Suprapubic skin (tissue), 4 donors: ENCODE measurements at regions not wholly inside any gene's neighbourhood (a gene's known extent, or its start where the extent isn't known, plus 50 kb on each side); places are given as distances from the start of the nearest gene placed in this dataset.

Experiments
- DNase-seq, 2 donors: peaks; one replicate each; pipeline ENCODE4 v3.0.0-alpha.2; 2019; ENCODE audit warnings: low spot score in 2 of 2
- H3K27ac ChIP-seq: fragments of 200-600 bp; sonication (generic); one replicate; pipeline ENCODE4 v1.5.1; 2019
- H3K27me3 ChIP-seq: fragments of 200-600 bp; sonication (generic); one replicate; pipeline ENCODE4 v1.5.1; 2019
- H3K36me3 ChIP-seq: fragments of 200-600 bp; sonication (generic); one replicate; pipeline ENCODE4 v1.5.1; 2019
- H3K4me1 ChIP-seq: fragments of 200-600 bp; sonication (generic); one replicate; pipeline ENCODE4 v1.5.1; 2019
- H3K4me3 ChIP-seq: fragments of 200-600 bp; sonication (generic); one replicate; pipeline ENCODE4 v1.5.1; 2019; ENCODE audit warnings: mild to moderate bottlenecking
- H3K9me3 ChIP-seq: fragments of 200-600 bp; sonication (generic); one replicate; pipeline ENCODE4 v1.5.1; 2019
- CTCF ChIP-seq, 2 donors: fragments of 200-600 bp in 1 of 2; fragments of 450-650 bp in 1 of 2; sonication (generic) in 1 of 2; IDR thresholded peaks; one replicate each; pipeline ENCODE4 v1.5.1; 2016 to 2019; ENCODE audit warnings: antibody characterized with exemption in 2 of 2, mild to moderate bottlenecking in 1 of 2, moderate library complexity in 1 of 2
- EP300 ChIP-seq: sonication (generic); formaldehyde crosslinking; IDR thresholded peaks from one replicate; pipeline ENCODE4 v1.6.1; 2017; ENCODE audit warnings: antibody characterized with exemption
- POLR2A ChIP-seq, 2 donors: fragments of 450-650 bp; IDR thresholded peaks; one replicate each; pipeline ENCODE4 v1.6.1; 2017; ENCODE audit warnings: antibody characterized with exemption in 2 of 2, mild to moderate bottlenecking in 2 of 2, moderate library complexity in 2 of 2
- POLR2AphosphoS5 ChIP-seq, 3 donors: sonication (generic); formaldehyde crosslinking; IDR thresholded peaks; one replicate each; pipeline ENCODE4 v1.6.1; 2017; ENCODE audit warnings: antibody characterized with exemption in 3 of 3
- WGBS: methylation state at CpG from one replicate; pipeline ENCODE4 v1.1.5; 2018; 5-methylcytosine and 5-hydroxymethylcytosine counted together

GRCh38 chr3:106332884-106333283, 464.1 kb upstream of the CBLB start:
- H3K27me3 ChIP-seq, result no peaks in the 10 kb centered on the region
- H3K4me3 ChIP-seq, result no peak overlapping the region
- 77% methylated on average over 2 of the region's 2 CpGs for WGBS
- H3K36me3 ChIP-seq, result no peaks in the 10 kb centered on the region
- H3K4me1 ChIP-seq, result no peaks in the 10 kb centered on the region
- H3K27ac ChIP-seq, result no peak overlapping the region
- H3K9me3 ChIP-seq, result no peaks in the 10 kb centered on the region
- no peak for DNase-seq
- TF ChIP-seq POLR2A (IDR thresholded peaks at IDR 0.05) (no peak), CTCF (IDR thresholded peaks at IDR 0.05) (no peak), EP300 (no peak)

GRCh38 chr3:106333911-106334618, 465.3 kb upstream of the CBLB start:
- Histone ChIP-seq H3K9me3 (no peaks in the 10 kb centered on the region), H3K4me3 (no peak overlapping the region), H3K27me3 (no peaks in the 10 kb centered on the region), H3K4me1 (no peaks in the 10 kb centered on the region), H3K36me3 (no peaks in the 10 kb centered on the region), H3K27ac (no peak overlapping the region)
- WGBS, result 74% methylated on average over 3 of the region's 3 CpGs
- TF ChIP-seq POLR2A (IDR thresholded peaks at IDR 0.05) (no peak), CTCF (IDR thresholded peaks at IDR 0.05) (no peak), EP300 (no peak), POLR2AphosphoS5 (IDR thresholded peaks at IDR 0.05) (no peak)
- no peak for DNase-seq

GRCh38 chr3:106336619-106337018, 467.8 kb upstream of the CBLB start:
- H3K4me1 ChIP-seq, result no peaks in the 10 kb centered on the region
- no peaks in the 10 kb centered on the region for H3K36me3 ChIP-seq
- no peak for DNase-seq
- no peak overlapping the region for H3K4me3 ChIP-seq
- H3K9me3 ChIP-seq, result no peaks in the 10 kb centered on the region
- H3K27ac ChIP-seq, result no peak overlapping the region
- TF ChIP-seq EP300 (no peak), CTCF (IDR thresholded peaks at IDR 0.05) (no peak), POLR2A (IDR thresholded peaks at IDR 0.05) (no peak), POLR2AphosphoS5 (IDR thresholded peaks at IDR 0.05) (no peak)
- no peaks in the 10 kb centered on the region for H3K27me3 ChIP-seq
- WGBS, result 92% methylated on average over 2 of the region's 2 CpGs

GRCh38 chr3:106337116-106337515, 468.3 kb upstream of the CBLB start:
- Histone ChIP-seq H3K9me3 (no peaks in the 10 kb centered on the region), H3K27ac (no peak overlapping the region), H3K36me3 (no peaks in the 10 kb centered on the region), H3K4me1 (peaks cover 5% of the 10 kb centered on the region), H3K27me3 (no peaks in the 10 kb centered on the region), H3K4me3 (no peak overlapping the region)
- WGBS, result 78% methylated on average over 1 of the region's 1 CpG
- DNase-seq, result no peak
- no peak for TF ChIP-seq POLR2A (IDR thresholded peaks at IDR 0.05)
- no peak for TF ChIP-seq CTCF (IDR thresholded peaks at IDR 0.05)
- no peak for TF ChIP-seq POLR2AphosphoS5 (IDR thresholded peaks at IDR 0.05)
- TF ChIP-seq EP300, result no peak

GRCh38 chr3:106338582-106339214, 469.9 kb upstream of the CBLB start:
- WGBS, result 86% methylated on average over 5 of the region's 5 CpGs

More at GRCh38 chr3:106338582-106339214, 469.9 kb upstream of the CBLB start:
- Histone ChIP-seq H3K4me1 (peaks cover 13% of the 10 kb centered on the region), H3K9me3 (no peaks in the 10 kb centered on the region), H3K27ac (no peak overlapping the region), H3K27me3 (no peaks in the 10 kb centered on the region), H3K36me3 (no peaks in the 10 kb centered on the region), H3K4me3 (no peak overlapping the region)
- TF ChIP-seq POLR2AphosphoS5 (IDR thresholded peaks at IDR 0.05) (no peak), EP300 (no peak), POLR2A (IDR thresholded peaks at IDR 0.05) (no peak), CTCF (IDR thresholded peaks at IDR 0.05) (no peak)
- DNase-seq, result no peak
